IMR-90 (cell line): ENCODE measurements at regions not wholly inside any gene's neighbourhood (a gene's known extent, or its start where the extent isn't known, plus 50 kb on each side); places are given as distances from the start of the nearest gene placed in this dataset.

Experiments used
- ATAC-seq: fragments of 200-7000 bp; cut with Tn5 transposase; 2 replicates; pipeline ENCODE4 v1.9.1; 2020; ENCODE audit warnings: low read depth, mild to moderate bottlenecking, moderate library complexity
- BruUV-seq: library from RNA; stranded (reverse); fragments of 400-500 nt; replicated peaks from 2 replicates; lab custom pipeline; 2021; lab: Mats Ljungman, UMichigan
- CTCF ChIA-PET: fragments of 300-600 bp; formaldehyde crosslinking; extraction: SDS; loops from one replicate; lab custom pipeline; 2021; ENCODE audit warnings: antibody characterized with exemption; lab: Yijun Ruan, JAX
- POLR2A ChIA-PET: fragments of 300-600 bp; sonication (Branson Sonifier 250); formaldehyde crosslinking; loops from one replicate; lab custom pipeline; 2022; ENCODE audit warnings: antibody characterized with exemption; ENCODE audit not compliant: unreplicated experiment; lab: Charles Lee
- DNase-seq: peaks from one replicate; pipeline ENCODE4 v3.0.0; 2013
- H2AFZ ChIP-seq: replicated peaks from 2 replicates; pipeline ENCODE3; 2013; ENCODE audit warnings: low read length, mild to moderate bottlenecking; ENCODE audit not compliant: poor library complexity
- H2AK5ac ChIP-seq: 2 replicates; pipeline ENCODE4 v1.6.1; 2013; ENCODE audit warnings: low read depth, low read length, inconsistent platforms
- H2AK9ac ChIP-seq: replicated peaks from 2 replicates; pipeline ENCODE3; 2013; ENCODE audit warnings: mild to moderate bottlenecking, low read depth, low read length, moderate library complexity; ENCODE audit not compliant: poor library complexity
- H2BK120ac ChIP-seq: 2 replicates; pipeline ENCODE4 v1.6.1; 2013; ENCODE audit warnings: low read depth, low read length, inconsistent platforms
- H2BK15ac ChIP-seq: 3 replicates; pipeline ENCODE4 v1.6.1; 2013; ENCODE audit warnings: low read depth, low read length, inconsistent platforms
- H2BK20ac ChIP-seq: 2 replicates; pipeline ENCODE4 v1.6.1; 2013; ENCODE audit warnings: low read depth, mild to moderate bottlenecking, inconsistent platforms, low read length, moderate library complexity
- H2BK5ac ChIP-seq: 2 replicates; pipeline ENCODE4 v1.6.1; 2013; ENCODE audit warnings: mild to moderate bottlenecking, low read depth, low read length, inconsistent platforms; ENCODE audit not compliant: poor library complexity, severe bottlenecking
- H3K14ac ChIP-seq: replicated peaks from 2 replicates; pipeline ENCODE4 v1.6.1; 2013; ENCODE audit warnings: low read depth, low read length, inconsistent platforms
- H3K18ac ChIP-seq: 2 replicates; pipeline ENCODE4 v1.6.1; 2013; ENCODE audit warnings: low read depth, low read length, control low read depth
- H3K23ac ChIP-seq: 2 replicates; pipeline ENCODE4 v1.6.1; 2013; ENCODE audit warnings: low read depth, low read length, inconsistent platforms
- H3K27ac ChIP-seq: 2 replicates; pipeline ENCODE4 v1.5.1; 2013; ENCODE audit warnings: mild to moderate bottlenecking, control low read depth, low read length; ENCODE audit not compliant: insufficient read depth
- H3K27me3 ChIP-seq: 2 replicates; pipeline ENCODE4 v1.6.1; 2013; ENCODE audit warnings: low read length; ENCODE audit not compliant: control insufficient read depth, insufficient read depth
- H3K36me3 ChIP-seq: 2 replicates; pipeline ENCODE4 v1.6.1; 2013; ENCODE audit warnings: low read length, mixed read lengths; ENCODE audit not compliant: control insufficient read depth, insufficient read depth
- H3K4ac ChIP-seq: 2 replicates; pipeline ENCODE4 v1.6.1; 2013; ENCODE audit warnings: low read depth, low read length, inconsistent platforms
- H3K4me1 ChIP-seq: 2 replicates; pipeline ENCODE4 v1.6.1; 2013; ENCODE audit warnings: low read length, mixed read lengths; ENCODE audit not compliant: control insufficient read depth, insufficient read depth
- H3K4me2 ChIP-seq: 2 replicates; pipeline ENCODE4 v1.6.1; 2013; ENCODE audit warnings: low read depth, mild to moderate bottlenecking, control low read depth, low read length, moderate library complexity
- H3K4me3 ChIP-seq: 2 replicates; pipeline ENCODE4 v1.5.1; 2013; ENCODE audit warnings: low read depth, mild to moderate bottlenecking, control low read depth, low read length, moderate library complexity; ENCODE audit not compliant: insufficient read depth
- H3K56ac ChIP-seq: 2 replicates; pipeline ENCODE4 v1.6.1; 2013; ENCODE audit warnings: low read length, inconsistent platforms; ENCODE audit not compliant: insufficient read depth; ENCODE audit errors: extremely low read depth
- H3K79me1 ChIP-seq, 2 experiments: 2 replicates each; pipeline ENCODE4 v1.6.1; 2013; ENCODE audit warnings: low read length in 2 of 2, inconsistent platforms in 1 of 2, low read depth in 1 of 2
- H3K9ac ChIP-seq: 2 replicates; pipeline ENCODE4 v1.6.1; 2013; ENCODE audit warnings: low read depth, low read length, control low read depth
- H3K9me1 ChIP-seq: 2 replicates; pipeline ENCODE4 v1.6.1; 2013; ENCODE audit warnings: low read length, inconsistent platforms; ENCODE audit not compliant: insufficient read depth
- H3K9me3 ChIP-seq: 2 replicates; pipeline ENCODE4 v1.6.1; 2013; ENCODE audit warnings: low read length; ENCODE audit not compliant: control insufficient read depth, insufficient read depth
- H4K20me1 ChIP-seq: 2 replicates; pipeline ENCODE4 v1.6.1; 2013; ENCODE audit warnings: low read length, inconsistent platforms; ENCODE audit not compliant: insufficient read depth
- H4K5ac ChIP-seq: 2 replicates; pipeline ENCODE4 v1.6.1; 2013; ENCODE audit warnings: mild to moderate bottlenecking, low read depth, low read length, control low read depth
- H4K8ac ChIP-seq, 2 experiments: 2 replicates each; pipeline ENCODE4 v1.6.1; 2013; ENCODE audit warnings: low read depth in 2 of 2, low read length in 2 of 2, control low read depth in 1 of 2, inconsistent platforms in 1 of 2
- H4K91ac ChIP-seq: 2 replicates; pipeline ENCODE4 v1.6.1; 2013; ENCODE audit warnings: low read depth, low read length, inconsistent platforms; ENCODE audit not compliant: insufficient read depth
- BHLHE40 ChIP-seq: fragments of 150-350 bp; IDR thresholded peaks from 2 replicates; pipeline ENCODE4 v1.6.1; 2016; ENCODE audit warnings: mild to moderate bottlenecking, low read depth, low read length
- CEBPB ChIP-seq: IDR thresholded peaks from 2 replicates; pipeline ENCODE4 v1.6.1; 2012; ENCODE audit warnings: low read depth, low read length, improper control_type of control experiment
- CTCF ChIP-seq: conservative IDR thresholded peaks from 2 replicates; pipeline ENCODE4 v1.5.1; 2012; ENCODE audit warnings: mild to moderate bottlenecking, low read depth, low read length, improper control_type of control experiment
- ELK1 ChIP-seq: fragments of 150-350 bp; IDR thresholded peaks from 2 replicates; pipeline ENCODE4 v1.6.1; 2016; ENCODE audit warnings: low read depth, mild to moderate bottlenecking, low read length, moderate library complexity, borderline replicate concordance
- FOS ChIP-seq: fragments of 150-350 bp; IDR thresholded peaks from 2 replicates; pipeline ENCODE4 v1.6.1; 2016; ENCODE audit warnings: low read depth, low read length
- MAFK ChIP-seq: IDR thresholded peaks from 2 replicates; pipeline ENCODE4 v1.6.1; 2012; ENCODE audit warnings: low read depth, low read length, improper control_type of control experiment
- MAZ ChIP-seq: IDR thresholded peaks from 2 replicates; pipeline ENCODE4 v1.6.1; 2012; ENCODE audit warnings: low read depth, mild to moderate bottlenecking, low read length, improper control_type of control experiment, moderate library complexity, borderline replicate concordance
- MXI1 ChIP-seq: IDR thresholded peaks from 2 replicates; pipeline ENCODE4 v1.6.1; 2012; ENCODE audit warnings: low read depth, mild to moderate bottlenecking, low read length, moderate library complexity, borderline replicate concordance
- POLR2A ChIP-seq: IDR thresholded peaks from 2 replicates; pipeline ENCODE4 v1.6.1; 2012; ENCODE audit warnings: mild to moderate bottlenecking, low read depth, low read length
- RAD21 ChIP-seq: IDR thresholded peaks from 2 replicates; pipeline ENCODE4 v1.6.1; 2012; ENCODE audit warnings: low read length, improper control_type of control experiment
- RCOR1 ChIP-seq: IDR thresholded peaks from 2 replicates; pipeline ENCODE4 v1.6.1; 2012; ENCODE audit warnings: mild to moderate bottlenecking, low read length, improper control_type of control experiment; ENCODE audit not compliant: insufficient replicate concordance
- RFX5 ChIP-seq: IDR thresholded peaks from 2 replicates; pipeline ENCODE4 v1.8.0; 2012; ENCODE audit warnings: low read depth, mild to moderate bottlenecking, low read length, moderate library complexity
- WGBS, 2 experiments: methylation state at CpG; one replicate each; pipeline versions ENCODE4 v1.1.5 to v1.1.7; 2013; ENCODE audit warnings: missing lambda C conversion rate in 2 of 2; ENCODE audit not compliant: insufficient read length in 1 of 2; ENCODE audit errors: extremely low coverage in 2 of 2; 5-methylcytosine and 5-hydroxymethylcytosine counted together
- dilution Hi-C: fragments of 300-500 bp; cut with HindIII; formaldehyde crosslinking; loops from one replicate; pipeline ENCODE4 v1.14.3; 2018; ENCODE audit warnings: low sequenced_read_pairs; ENCODE audit not compliant: unreplicated experiment
- in situ Hi-C: fragments of 300-500 bp; cut with MboI; formaldehyde crosslinking; loops from 3 replicates; pipeline ENCODE4 v1.14.3; 2019; ENCODE audit warnings: low sequenced_read_pairs, inconsistent platforms, mixed read lengths
- intact Hi-C: fragments of 100-400 bp; cut with micrococcal nuclease; formaldehyde crosslinking; loops from 2 replicates; pipeline ENCODE4 v1.10.0; 2022

- Histone ChIP-seq H3K27me3 (no peaks in the 10 kb centered on the region; the same call in 1 of the 2 replicates), H2AFZ (peak overlapping the region; percentile 70), H2AK5ac (peak overlapping the region; percentile 96), H2BK120ac (peak overlapping the region; percentile 99), H2BK20ac (peak overlapping the region; percentile 98), H3K4me3 (no peak overlapping the region), H3K23ac (peak overlapping the region; percentile 97), H3K9ac (peak overlapping the region; percentile 63), H3K9me3 (no peaks in the 10 kb centered on the region; the same call in 1 of the 2 replicates), H3K4ac (peak overlapping the region; percentile 99), H3K18ac (peak overlapping the region; percentile 89), H3K4me1 (peaks cover 18% of the 10 kb centered on the region), H3K27ac (peak overlapping the region; percentile 83), H4K20me1 (no peaks in the 10 kb centered on the region), H3K14ac (peak overlapping the region; percentile 98), H3K36me3 (no peaks in the 10 kb centered on the region), H3K4me2 (peak overlapping the region; percentile 60), H4K8ac (peak overlapping the region; percentile 59 to 83), H3K56ac (peak overlapping the region; percentile 82), H3K9me1 (peaks cover 16% of the 10 kb centered on the region), H3K79me1 (no peaks in the 10 kb centered on the region), H4K91ac (peak overlapping the region; percentile 97), H2BK15ac (peak overlapping the region; percentile 96; the same call in 2 of the 3 replicates), H2AK9ac (peak overlapping the region; percentile 84), H2BK5ac (peak overlapping the region; percentile 62), H4K5ac (peak overlapping the region; percentile 86)
- dilution Hi-C loops (no loop called here), intact Hi-C loops (no loop called here), in situ Hi-C loops (no loop called here)
- 82% methylated on average over 3 of the region's 14 CpGs; no CpG with 5 or more reads in 1 of the 2 experiments for WGBS, 2 experiments
- CTCF ChIA-PET, result interaction anchor here (0.6 to 0.8 kb wide), 3 partner anchors 30 to 418 kb away, joined by 3 to 7 read pairs (median 3); no protein-coding TSS in a partner anchor
- TF ChIP-seq ELK1 (no peak), MXI1 (no peak), RCOR1 (no peak), MAZ (no peak), RFX5 (no peak), BHLHE40 (peak; percentile 4; the same call in 1 of the 2 replicates), MAFK (no peak), RAD21 (peak; percentile 1; the same call in 1 of the 2 replicates), CEBPB (no peak), POLR2A (no peak), FOS (no peak), CTCF (no peak)
- peak; percentile 71 for DNase-seq
- ATAC-seq, result peak; percentile 90
- BruUV-seq, result no TSS peak
- POLR2A ChIA-PET, result no interaction called here
Measured at GRCh38 chr11:130719220-130719915, 196.9 kb downstream of the SNX19 start.
